Stromal cell of bone marrow (primary cell): ENCODE measurements at regions not wholly inside any gene's neighbourhood (a gene's known extent, or its start where the extent isn't known, plus 50 kb on each side); places are given as distances from the start of the nearest gene placed in this dataset.
A peak's percentile ranks its signal among the peaks of the same experiment; 100 is the strongest.
"Not testable (repeated sequence)": the region's sequence is repeated elsewhere in the genome, so short reads cannot be mapped to it uniquely, and the experiment has no call there.

Source experiments
- DNase-seq: peaks from one replicate; pipeline ENCODE4 v3.0.0-alpha.2; 2012; ENCODE audit warnings: low read depth

DNA sequence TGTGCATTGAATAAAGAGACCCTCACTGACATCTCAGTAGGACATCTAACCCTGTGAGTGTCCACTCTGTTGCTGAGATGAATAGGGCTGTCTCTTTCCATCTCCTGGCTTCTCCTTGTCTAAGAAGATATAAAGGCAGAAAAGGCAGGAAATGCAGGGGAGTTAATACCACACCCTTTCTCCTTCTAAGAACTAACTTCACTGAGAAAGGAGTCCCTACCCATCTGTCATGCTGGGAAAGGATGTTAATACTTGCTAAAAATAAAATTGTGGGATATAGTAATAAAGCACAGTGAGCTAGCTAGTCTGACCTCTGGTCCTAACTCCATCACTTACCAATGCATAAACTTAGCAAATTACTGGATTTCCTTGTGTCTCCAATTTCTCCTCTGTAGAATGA, 213.9 kb upstream of the FIGN start:
- no peak for DNase-seq

DNA sequence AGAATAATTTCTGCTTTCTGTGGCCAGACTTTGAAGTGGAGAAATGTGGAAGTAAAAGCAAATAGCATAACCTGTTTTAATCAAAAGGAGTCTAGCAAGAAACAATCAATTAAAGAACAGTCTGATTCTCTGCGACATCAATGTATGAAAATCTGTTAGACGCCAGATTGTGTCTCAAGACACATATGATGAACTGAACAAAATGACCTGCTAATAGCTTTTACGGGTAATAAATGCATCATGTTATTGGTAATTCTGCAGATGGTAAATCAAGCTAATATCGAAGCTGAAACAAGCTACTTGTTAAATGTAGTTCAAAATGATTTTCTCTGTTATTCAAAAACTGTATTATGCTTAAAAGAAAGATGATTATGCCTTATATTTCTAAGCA, 208.5 kb upstream of the FIGN start:
- DNase-seq, result no peak

DNA sequence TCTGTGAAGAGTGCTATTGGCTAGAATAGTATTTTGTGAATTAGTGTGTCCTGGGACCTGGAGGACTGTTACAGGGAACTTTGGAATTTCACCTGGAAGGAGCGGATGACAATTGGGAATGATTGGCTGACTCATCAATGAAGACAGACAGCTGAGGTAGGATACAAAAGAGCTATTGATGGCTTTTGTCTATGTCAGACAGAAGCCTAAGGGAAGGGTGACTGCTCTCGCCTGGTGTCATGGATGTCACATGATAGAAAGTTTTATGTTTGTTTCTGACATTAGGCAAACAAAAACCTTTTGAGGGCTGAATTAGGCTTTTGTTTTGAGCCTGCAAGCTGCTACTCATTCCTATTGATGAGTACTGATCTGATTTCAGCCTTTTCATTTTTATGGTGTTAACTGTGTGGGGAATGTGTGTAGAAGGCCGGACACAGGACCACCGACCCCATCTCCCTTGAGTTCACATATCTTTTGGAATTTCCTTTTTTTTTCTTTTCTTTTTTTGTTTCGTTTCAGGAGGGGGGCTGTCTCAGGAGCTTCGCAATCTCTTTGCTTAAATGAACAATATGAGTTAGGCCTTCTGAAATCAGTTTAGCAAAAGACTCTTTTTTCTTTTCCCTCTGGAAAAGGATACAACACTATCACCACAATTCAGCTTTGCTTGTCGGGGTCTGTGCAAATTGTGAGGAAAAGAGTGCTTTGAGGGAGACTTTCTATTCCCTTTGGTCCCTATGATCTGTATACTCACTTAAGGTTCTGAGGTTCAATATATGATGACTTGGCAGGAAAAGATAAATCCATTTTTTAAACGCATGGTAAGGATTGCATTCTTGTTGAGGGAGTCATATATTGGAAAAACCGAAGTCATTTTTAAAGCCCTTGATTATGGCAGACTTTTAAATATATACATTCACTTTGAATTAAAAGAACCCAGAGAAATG, 207.9 kb upstream of the FIGN start:
- no peak for DNase-seq

DNA sequence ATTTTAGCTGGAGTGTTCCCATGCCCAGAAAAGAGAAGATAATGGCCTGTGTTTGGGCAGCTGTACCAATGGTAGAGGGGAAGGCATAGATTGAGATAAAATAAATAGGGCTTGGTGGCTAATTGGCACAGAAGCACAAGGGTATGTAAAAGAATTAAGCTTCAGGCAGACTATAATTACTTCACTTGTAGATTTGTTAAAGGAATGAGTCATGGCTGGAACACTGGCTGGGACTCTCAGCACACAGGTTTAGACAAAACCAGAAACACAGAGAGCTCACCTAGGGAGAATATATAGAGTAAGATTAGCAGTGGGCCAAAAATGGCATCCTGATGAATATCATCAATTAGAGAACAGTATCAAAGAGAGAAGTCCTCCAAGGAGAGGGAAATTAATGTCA, 198.3 kb upstream of the FIGN start:
- DNase-seq, result no peak

DNA sequence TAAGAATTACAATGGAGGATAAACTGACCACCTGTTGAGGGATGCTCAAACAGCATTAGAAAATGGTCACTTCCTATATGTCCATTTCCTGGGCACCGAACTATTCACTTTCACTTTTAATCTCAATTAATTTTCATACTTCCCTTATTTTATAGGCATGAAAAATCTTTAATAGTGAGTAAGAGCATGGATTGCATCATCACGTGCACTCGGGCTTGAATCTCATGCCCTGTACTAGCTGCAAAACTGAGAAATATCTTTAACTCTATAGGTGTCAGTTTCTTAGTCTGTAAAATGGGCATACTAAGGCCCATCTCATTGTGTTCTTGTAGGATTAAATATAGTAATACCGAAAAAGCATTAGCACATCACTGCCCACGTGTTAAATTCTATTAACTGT, 183.9 kb upstream of the FIGN start:
- no peak for DNase-seq

DNA sequence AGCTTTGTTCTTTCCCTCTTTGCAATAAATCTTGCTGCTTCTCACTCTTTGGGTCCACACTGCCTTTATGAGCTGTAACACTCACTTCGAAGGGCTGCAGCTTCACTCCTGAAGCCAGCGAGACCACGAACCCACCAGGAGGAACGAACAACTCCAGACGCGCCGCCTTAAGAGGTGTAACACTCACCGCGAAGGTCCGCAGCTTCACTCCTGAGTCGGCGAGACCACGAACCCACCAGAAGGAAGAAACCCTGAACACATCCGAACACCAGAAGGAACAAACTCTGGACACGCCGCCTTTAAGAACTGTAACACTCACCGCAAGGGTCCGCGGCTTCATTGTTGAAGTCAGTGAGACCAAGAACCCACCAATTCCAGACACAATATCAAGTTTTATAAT, 178.7 kb upstream of the FIGN start:
- not testable (repeated sequence) for DNase-seq

DNA sequence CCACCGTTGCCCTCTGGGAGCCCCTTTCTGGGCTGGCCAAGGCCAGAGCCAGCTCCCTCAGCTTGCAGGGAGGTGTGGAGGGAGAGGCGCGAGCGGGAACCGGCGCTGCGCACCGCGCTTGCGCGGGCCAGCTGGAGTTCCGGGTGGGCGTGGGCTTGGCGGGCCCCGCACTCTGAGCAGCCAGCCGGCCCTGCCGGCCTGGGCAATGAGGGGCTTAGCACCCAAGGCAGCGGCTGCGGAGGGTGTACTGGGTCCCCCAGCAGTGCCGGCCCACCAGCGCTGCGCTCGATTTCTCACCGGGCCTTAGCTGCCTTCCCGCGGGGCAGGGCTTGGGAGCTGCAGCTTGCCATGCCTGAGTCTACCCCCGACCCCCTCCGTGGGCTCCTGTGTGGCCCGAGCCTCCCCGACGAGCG, 177.7 kb upstream of the FIGN start:
- not testable (repeated sequence) for DNase-seq

DNA sequence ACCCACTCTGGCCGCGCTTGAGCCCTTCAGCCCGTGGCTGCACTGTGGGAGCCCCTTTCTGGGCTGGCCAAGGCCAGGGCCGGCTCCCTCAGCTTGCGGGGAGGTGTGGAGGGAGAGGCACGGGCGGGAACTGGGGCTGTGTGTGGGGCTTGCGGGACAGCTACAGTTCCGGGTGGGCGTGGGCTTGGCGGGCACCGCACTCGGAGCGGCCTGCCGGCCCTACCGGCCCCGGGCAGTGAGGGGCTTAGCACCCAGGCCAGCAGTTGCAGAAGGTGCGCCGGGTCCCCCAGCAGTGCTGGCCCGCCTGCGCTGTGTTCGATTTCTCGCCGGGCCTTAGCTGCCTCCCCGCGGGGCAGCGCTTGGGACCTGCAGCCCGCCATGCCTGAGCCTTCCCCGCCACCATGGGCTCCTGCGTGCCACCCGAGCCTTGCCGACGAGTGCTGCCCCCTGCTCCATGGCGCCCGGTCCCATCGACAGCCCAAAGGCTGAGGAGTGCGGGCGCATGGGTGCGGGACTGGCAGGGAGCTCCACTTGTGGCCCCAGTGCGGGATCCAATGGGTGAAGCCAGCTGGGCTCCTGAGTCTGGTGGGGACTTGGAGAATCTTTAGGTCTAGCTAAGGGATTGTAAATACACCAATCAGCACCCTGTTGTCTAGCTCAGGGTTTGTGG, 173.7 kb upstream of the FIGN start:
- no peak for DNase-seq

DNA sequence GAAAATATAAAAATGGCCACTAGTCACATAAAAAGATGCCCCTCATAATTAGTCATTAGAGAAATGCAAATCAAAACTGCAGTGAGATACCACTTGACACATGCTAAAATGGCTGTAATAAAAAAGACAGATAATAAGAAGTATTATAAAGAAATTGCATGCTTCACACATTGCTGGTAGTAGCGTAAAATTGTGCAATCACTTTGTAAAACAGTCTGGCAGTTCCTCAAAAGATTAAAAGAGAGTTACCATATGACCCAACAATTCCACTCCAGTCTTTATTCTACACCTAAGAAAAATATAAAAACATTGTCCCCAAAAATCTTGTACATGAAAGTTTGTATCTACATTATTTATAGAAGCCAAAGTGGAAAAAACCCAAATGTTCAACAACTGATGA, 170.6 kb upstream of the FIGN start:
- no peak for DNase-seq

DNA sequence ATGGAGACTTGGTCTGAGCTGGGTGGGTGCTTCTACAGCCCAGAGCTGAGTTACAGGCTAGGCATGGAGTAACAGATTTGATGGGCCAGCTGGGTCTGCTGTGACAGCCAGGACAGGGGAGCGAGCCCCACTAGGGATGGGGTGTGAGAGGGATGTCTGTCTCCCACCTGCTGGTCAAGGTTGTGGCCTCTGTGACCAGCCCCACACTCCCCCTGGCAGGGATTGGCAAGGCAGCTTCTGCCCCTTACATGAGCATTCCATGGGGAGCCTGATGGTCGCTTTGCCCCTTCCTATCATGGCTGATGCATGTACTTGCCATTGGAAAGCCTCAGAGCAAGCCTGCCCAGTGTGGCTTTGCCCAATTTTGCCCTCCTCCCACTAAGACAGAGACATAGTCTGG, 162.0 kb upstream of the FIGN start:
- DNase-seq, result no peak

DNA sequence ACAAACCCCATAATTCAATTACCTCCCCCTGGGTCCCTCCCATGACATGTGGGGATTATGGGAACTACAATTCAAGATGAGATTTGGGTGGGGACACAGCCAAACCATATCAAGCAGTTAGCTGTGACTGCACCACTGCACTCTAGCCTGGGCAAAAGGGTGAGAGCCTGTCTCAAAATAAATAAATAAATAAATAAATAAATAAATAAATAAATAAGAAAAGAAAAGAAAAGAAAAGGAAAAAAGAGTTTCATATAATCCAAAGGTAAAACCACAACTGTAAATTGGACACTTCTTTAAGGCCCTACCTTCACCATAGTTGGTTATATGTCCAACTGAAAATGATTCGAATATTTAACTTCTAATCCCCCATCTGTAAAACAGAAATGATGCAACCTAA, 157.6 kb upstream of the FIGN start:
- DNase-seq, result not testable (repeated sequence)

DNA sequence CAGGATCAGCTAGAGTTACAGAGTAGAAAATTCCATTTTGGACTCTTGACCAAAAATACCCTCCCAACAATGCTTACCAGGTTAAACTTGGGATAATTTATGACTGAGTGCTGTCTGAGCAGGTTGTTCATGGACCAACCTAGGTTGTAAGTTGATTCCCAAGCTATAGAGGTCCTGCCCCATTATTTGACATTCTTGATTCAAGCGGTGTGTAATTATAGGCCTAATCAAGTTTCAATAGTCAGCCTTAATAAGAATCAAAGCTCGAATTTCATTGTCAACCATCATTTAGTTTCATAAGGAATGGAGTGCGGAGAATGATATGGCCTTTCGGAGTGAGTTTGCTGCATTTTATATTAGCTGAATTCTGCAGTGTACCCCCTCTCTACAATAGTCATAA, 152.8 kb upstream of the FIGN start:
- no peak for DNase-seq

DNA sequence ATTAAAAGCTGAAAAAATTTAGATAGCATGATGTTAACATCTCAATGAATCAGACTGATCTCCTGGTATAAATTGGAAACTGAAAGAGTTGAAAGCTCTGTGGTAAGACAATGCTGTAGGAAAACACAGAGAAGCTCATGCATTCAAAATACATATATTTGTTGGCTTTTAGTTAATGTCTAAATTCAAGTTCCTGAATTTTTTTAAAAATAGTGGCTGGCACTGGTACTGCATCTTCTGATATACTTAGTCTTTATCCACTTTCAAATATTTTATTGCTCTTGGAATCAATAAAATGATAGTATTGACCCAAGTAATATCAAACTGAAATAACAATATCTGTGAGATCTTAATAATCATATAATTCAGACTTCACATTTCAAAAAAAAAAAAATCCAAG, 151.4 kb upstream of the FIGN start:
- no peak for DNase-seq

DNA sequence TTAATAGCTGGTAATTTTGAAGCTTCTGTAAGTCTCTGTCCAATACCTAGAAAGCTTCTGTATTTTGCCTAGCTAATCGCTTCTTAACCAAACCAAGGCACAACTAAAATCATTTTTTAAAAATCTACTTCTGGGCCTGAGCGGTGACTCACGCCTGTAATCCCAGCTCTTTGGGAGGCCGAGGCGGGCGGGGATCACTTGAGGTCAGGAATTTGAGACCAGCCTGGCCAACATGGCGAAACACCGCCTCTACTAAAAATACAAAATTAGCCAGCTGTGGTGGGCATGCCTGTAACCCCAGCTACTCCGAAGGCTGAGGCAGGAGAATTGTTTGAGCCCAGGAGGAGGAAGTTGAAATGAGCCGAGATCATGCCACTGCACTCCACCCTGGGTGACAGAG, 148.6 kb upstream of the FIGN start:
- peak; percentile 20 for DNase-seq

DNA sequence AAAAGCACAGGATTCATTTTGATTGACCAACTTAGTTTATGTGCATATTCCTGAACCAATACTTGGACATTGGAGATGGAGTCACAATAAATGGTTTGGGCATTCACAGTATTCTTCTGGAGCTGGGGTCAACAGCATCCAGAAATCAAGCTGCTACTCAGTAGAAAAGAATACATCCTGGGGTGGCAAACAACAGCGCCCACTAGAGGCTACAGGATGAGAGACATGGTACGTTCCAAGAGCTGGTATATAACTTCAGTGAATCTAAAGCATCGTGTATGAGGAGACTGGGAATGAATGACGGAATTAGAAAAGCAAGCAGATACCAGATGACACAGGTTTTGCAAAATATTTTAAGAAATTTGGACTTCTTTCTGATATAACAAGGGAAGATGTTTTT, 142.9 kb upstream of the FIGN start:
- DNase-seq, result no peak

DNA sequence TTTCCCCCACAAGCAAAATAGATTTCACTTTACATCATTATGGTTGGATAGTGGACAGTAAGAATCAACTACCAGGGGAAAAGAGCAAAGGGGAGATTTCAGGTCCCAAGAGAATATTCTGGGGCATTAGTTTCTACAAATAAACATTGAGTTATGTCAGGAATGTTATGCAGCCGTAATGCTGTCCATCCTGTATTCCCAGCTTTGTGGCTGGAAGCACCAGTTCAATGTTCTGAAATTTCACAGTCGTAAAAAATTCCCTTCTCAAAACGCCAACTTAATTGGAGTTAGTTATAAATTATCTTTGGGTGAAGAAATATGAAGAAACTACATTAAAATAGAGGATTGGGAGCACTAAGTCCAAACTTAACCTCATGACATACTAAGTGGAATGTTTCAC, 141.5 kb upstream of the FIGN start:
- DNase-seq, result peak; percentile 25

DNA sequence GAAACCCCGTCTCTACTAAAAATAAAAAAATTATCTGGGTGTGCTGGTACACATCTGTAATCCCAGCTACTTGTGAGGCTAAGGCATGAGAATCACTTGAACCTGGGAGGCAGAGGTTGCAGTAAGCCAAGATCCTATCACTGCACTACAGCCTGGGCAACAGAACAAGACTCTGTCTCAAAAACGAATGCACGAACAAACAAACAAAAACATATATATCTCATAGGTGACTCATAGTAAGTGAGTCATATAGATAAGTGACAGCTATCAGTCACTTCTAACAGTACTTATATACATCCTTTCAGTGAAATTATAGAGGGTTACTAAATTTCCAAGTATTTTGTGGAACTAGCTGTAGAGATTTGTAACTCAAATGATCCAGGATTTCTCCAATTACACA, 127.3 kb upstream of the FIGN start:
- no peak for DNase-seq

DNA sequence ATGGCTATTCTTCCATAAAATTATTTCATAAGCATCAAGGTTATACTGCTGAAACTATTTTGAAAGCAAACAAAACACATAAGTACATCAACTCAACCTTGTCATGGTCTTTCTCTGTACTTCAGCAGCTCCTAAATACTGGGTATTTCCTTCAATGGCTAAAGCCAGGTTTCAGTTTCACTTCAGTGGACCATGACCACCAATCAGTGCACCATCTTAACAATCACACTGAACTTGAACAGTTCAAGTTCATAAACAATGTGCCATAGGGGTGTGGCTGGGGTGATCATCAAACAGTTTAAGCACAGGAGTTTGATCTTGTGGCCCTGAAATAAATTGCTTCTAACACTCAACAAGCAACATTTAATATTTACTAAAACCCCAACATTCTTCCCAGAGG, 124.1 kb upstream of the FIGN start:
- DNase-seq, result no peak

DNA sequence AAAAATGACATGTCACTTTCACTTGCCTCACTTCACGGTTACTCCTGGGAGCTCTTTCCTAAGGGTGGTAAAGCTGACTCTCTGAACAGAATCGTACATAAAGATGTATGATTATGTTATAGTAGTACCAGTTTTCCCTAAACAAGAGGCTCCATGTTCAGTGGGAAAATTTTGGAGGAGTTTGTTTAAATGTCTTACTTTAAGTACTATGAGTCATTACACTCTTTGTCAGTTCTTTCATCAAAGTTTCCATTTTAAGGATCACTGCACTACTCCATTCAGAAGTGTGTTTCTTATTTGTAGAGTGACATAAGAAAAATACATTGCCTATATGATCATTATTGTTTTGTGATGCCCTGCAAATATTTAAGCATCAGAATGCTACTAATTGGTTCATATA, 121.1 kb upstream of the FIGN start:
- DNase-seq, result peak; percentile 13

DNA sequence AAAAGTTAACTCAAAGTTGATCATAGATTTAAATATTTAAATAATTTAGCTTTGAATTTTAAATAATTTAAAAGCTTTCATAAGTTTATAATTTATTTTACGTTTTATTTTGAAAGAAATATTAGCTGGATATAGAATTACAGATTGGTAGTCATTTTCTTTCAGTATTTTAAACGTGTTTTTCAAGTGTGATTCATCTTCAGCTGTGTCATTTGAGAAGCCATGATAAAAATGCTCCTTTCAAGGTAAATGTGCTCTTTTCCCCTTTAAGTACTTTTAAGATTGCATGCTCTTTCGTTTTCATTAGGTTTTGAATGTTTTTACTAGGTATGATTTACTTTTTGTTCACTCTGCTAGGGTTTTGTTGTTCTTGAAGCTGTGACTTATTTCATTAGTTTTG, 116.8 kb upstream of the FIGN start:
- DNase-seq, result no peak

DNA sequence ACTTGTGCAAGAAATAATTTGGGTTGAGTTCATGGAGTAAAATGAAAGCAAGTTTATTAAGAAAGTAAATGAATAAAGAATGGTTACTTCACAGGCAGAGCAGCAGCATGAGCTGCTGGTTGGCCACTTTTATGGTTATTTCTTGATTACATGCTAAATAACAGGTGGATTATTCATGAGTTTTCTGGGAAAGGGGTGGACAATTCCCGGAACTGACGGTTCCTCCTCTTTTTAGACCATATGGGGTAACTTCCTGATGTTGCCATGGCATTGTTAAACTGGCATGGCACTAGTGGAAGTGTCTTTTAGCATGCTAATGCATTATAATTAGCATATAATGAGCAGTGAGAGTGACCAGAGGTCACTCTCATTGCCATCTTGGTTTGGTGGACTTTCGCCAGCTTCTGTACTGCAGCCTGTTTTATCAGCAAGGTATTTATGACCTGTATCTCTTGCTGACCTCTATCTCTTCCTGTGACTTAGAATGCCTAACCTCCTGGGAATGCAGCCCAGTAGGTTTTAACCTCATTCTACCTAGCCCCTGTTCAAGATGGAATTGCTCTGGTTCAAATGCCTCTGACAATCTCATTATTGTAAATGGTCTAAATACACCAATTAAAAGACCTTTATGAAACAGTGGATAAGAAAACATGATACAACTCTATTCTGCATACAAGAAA, 114.1 kb upstream of the FIGN start:
- DNase-seq, result no peak

DNA sequence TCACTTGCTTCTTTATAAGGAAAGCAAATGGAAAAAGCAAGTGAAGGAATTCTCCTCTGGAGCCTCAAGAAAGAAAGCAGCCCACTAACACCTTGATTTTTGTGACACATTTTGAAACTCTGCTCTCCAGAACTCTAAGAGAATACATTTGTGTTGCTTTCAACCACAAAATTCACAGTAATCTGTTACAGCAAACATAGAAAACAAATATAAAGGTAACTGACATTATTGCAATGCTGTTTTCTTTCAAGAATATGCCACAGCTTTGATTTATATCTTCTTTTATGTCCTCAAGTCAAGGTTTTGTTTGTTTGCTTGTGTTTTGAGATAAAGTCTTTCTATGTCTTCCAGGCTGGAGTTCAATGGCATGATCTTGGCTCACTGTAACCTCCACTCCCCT, 103.1 kb upstream of the FIGN start:
- DNase-seq, result no peak

DNA sequence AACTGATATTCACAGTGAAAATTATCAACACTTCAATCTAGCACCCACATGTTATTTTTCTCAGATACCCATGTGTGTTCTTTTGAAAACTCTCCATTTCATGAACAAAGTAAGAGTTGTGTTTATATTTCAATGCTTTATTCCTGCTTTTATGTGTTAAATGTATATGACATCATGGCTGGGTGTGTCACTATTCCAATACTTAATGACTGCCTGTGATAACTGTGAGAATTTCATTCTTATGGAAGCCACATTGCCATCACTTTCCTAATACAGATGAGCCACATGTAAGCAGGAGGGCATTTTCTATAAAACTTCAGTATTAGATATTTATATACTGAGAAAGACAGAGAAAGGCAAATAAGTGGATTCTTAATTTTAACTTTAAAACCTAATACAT, 100.4 kb upstream of the FIGN start:
- DNase-seq, result no peak
